Activated gamma-delta T cell (primary cell): ENCODE measurements at regions not wholly inside any gene's neighbourhood (a gene's known extent, or its start where the extent isn't known, plus 50 kb on each side); places are given as distances from the start of the nearest gene placed in this dataset.
A peak's percentile ranks its signal among the peaks of the same experiment; 100 is the strongest.

Experiments used
- DNase-seq: peaks from one replicate; lab custom pipeline; 2025; lab: John Stamatoyannopoulos, UW

- DNase-seq: no peak
Observed at GRCh38 chr13:50417597-50417996, 402.4 kb downstream of the KCNRG start.

GRCh38 chr13:50419331-50419865 is 404.2 kb downstream of the KCNRG start:
- DNase-seq: no peak

GRCh38 chr13:50419896-50420295 is 404.7 kb downstream of the KCNRG start:
- DNase-seq: no peak

GRCh38 chr13:50420718-50421472 is 405.7 kb downstream of the KCNRG start:
- no peak for DNase-seq

- no peak for DNase-seq
Observed at GRCh38 chr13:50421473-50422130, 406.4 kb downstream of the KCNRG start.

- no peak for DNase-seq
Observed at GRCh38 chr13:50422181-50423148, 407.2 kb downstream of the KCNRG start.

GRCh38 chr13:50424993-50425392 is 409.7 kb downstream of the KCNRG start:
- no peak for DNase-seq

- DNase-seq: no peak
Observed at GRCh38 chr13:50425772-50426171, 410.5 kb downstream of the KCNRG start.

- DNase-seq: no peak
Observed at GRCh38 chr13:50426927-50427326, 411.7 kb downstream of the KCNRG start.

- DNase-seq: peak; percentile 16
Observed at GRCh38 chr13:50427511-50427910, 412.3 kb downstream of the KCNRG start.

- no peak for DNase-seq
Observed at GRCh38 chr13:50428183-50428877, 413.1 kb downstream of the KCNRG start.

- DNase-seq: no peak
Observed at GRCh38 chr13:50435011-50435410, 408.5 kb downstream of the DLEU7 start.

GRCh38 chr13:50437252-50437651 is 406.2 kb downstream of the DLEU7 start:
- DNase-seq: no peak

- DNase-seq: no peak
Observed at GRCh38 chr13:50438351-50438750, 405.1 kb downstream of the DLEU7 start.

GRCh38 chr13:50441130-50441529 is 402.4 kb downstream of the DLEU7 start:
- no peak for DNase-seq

- no peak for DNase-seq
Observed at GRCh38 chr13:50444726-50445125, 398.8 kb downstream of the DLEU7 start.

- DNase-seq: no peak
Observed at GRCh38 chr13:50446611-50447010, 396.9 kb downstream of the DLEU7 start.

- DNase-seq: no peak
Observed at GRCh38 chr13:50448535-50448998, 394.9 kb downstream of the DLEU7 start.

- no peak for DNase-seq
Observed at GRCh38 chr13:50449465-50449864, 394.0 kb downstream of the DLEU7 start.

- no peak for DNase-seq
Observed at GRCh38 chr13:50450279-50450678, 393.2 kb downstream of the DLEU7 start.

GRCh38 chr13:50451609-50452008 is 391.9 kb downstream of the DLEU7 start:
- DNase-seq: no peak
